ENCODE measurements at regions not wholly inside any gene's neighbourhood (a gene's known extent, or its start where the extent isn't known, plus 50 kb on each side); places are given as distances from the start of the nearest gene placed in this dataset.
"Not testable (repeated sequence)": the region's sequence is repeated elsewhere in the genome, so short reads cannot be mapped to it uniquely, and the experiment has no call there.

GRCh38 chr4:108417923-108418322 is 202.5 kb upstream of the RPL34 start:
- no peak overlapping the region for H3K4me3 ChIP-seq
- H3K4me1 ChIP-seq = no peaks in the 10 kb centered on the region
- H3K27ac ChIP-seq = no peak overlapping the region
- intact Hi-C loops (cut with DNase I; ENCODE audit: low total_unique reads) = no loop called here
- no peak for DNase-seq
- TF ChIP-seq POLR2A (IDR thresholded peaks at IDR 0.05) = no peak
- no peaks in the 10 kb centered on the region for H3K36me3 ChIP-seq
- H3K27me3 ChIP-seq (replicated peaks in 1 of 7) = no peaks in the 10 kb centered on the region
- WGBS, 5 donors = 50 to 76% (median 70%) methylated on average over 1 of the region's 1 CpG
- H3K9me3 ChIP-seq = peaks cover 0 to 9% (median 6%) of the 10 kb centered on the region in 8 donors

- no peaks in the 10 kb centered on the region for H3K9me3 ChIP-seq
- DNase-seq = no peak
- intact Hi-C loops (cut with DNase I; ENCODE audit: low total_unique reads) = no loop called here
- H3K36me3 ChIP-seq = no peaks in the 10 kb centered on the region
- H3K4me3 ChIP-seq = no peak overlapping the region
- H3K27ac ChIP-seq = no peak overlapping the region
- WGBS, 5 donors = 75 to 93% (median 80%) methylated on average over 3 of the region's 3 CpGs
- H3K4me1 ChIP-seq = no peaks in the 10 kb centered on the region
- TF ChIP-seq POLR2A (IDR thresholded peaks at IDR 0.05) (no peak), POLR2AphosphoS5 (IDR thresholded peaks at IDR 0.05) (no peak), CTCF (IDR thresholded peaks at IDR 0.05 in 8 of 11, conservative IDR thresholded peaks at IDR 0.05 in 3 of 11) (no peak)
- no peaks in the 10 kb centered on the region for H3K27me3 ChIP-seq (replicated peaks in 1 of 7)
Observed at GRCh38 chr4:108416831-108417230, 203.5 kb upstream of the RPL34 start.

GRCh38 chr4:108415389-108415788 is 205.0 kb upstream of the RPL34 start:
- no peaks in the 10 kb centered on the region for H3K27me3 ChIP-seq (replicated peaks in 1 of 7)
- H3K27ac ChIP-seq = no peak overlapping the region
- 92 to 97% (median 94%) methylated on average over 6 to 7 of the region's 7 CpGs for WGBS, 5 donors
- H3K36me3 ChIP-seq = no peaks in the 10 kb centered on the region
- no peaks in the 10 kb centered on the region for H3K4me1 ChIP-seq
- TF ChIP-seq CTCF (IDR thresholded peaks at IDR 0.05 in 8 of 11, conservative IDR thresholded peaks at IDR 0.05 in 3 of 11) (no peak), POLR2AphosphoS5 (IDR thresholded peaks at IDR 0.05) (no peak), POLR2A (IDR thresholded peaks at IDR 0.05) (no peak)
- no peaks in the 10 kb centered on the region for H3K9me3 ChIP-seq
- DNase-seq = no peak
- intact Hi-C loops (cut with DNase I; ENCODE audit: low total_unique reads) = no loop called here
- no peak overlapping the region for H3K4me3 ChIP-seq

GRCh38 chr4:108411836-108412235 is 208.5 kb upstream of the RPL34 start:
- intact Hi-C loops (cut with DNase I; ENCODE audit: low total_unique reads) = no loop called here
- Histone ChIP-seq H3K27me3 (replicated peaks in 1 of 7) (no peaks in the 10 kb centered on the region), H3K27ac (no peak overlapping the region), H3K36me3 (no peaks in the 10 kb centered on the region), H3K4me1 (no peaks in the 10 kb centered on the region), H3K9me3 (peaks cover 0 to under 1% (median 0%) of the 10 kb centered on the region in 8 donors), H3K4me3 (no peak overlapping the region)
- no peak for DNase-seq
- 70 to 88% (median 82%) methylated on average over 2 of the region's 2 CpGs for WGBS, 5 donors
- TF ChIP-seq CTCF (IDR thresholded peaks at IDR 0.05 in 8 of 11, conservative IDR thresholded peaks at IDR 0.05 in 3 of 11) (no peak), POLR2AphosphoS5 (IDR thresholded peaks at IDR 0.05) (no peak), POLR2A (IDR thresholded peaks at IDR 0.05) (no peak)

GRCh38 chr4:108409691-108410090 is 210.7 kb upstream of the RPL34 start:
- H3K36me3 ChIP-seq; H3K4me1 ChIP-seq; H3K4me3 ChIP-seq; DNase-seq; H3K27ac ChIP-seq; intact Hi-C loops (cut with DNase I; ENCODE audit: low total_unique reads); H3K27me3 ChIP-seq (replicated peaks in 1 of 7): not testable (repeated sequence)
- H3K9me3 ChIP-seq = peaks cover 0 to 17% (median 6%) of the 10 kb centered on the region in 8 donors
- WGBS, 5 donors = 87 to 96% (median 95%) methylated on average over 12 to 29 of the region's 36 CpGs; no CpG with 5 or more reads in 2 of the 5 donors
